MM.1S (cell line): ENCODE measurements at regions not wholly inside any gene's neighbourhood (a gene's known extent, or its start where the extent isn't known, plus 50 kb on each side); places are given as distances from the start of the nearest gene placed in this dataset.

Source experiments
- DNase-seq: peaks from one replicate; pipeline ENCODE4 v3.0.0-alpha.2; 2015
- H2AFZ ChIP-seq: fragments of 300-600 bp; sonication (generic); 2 replicates; pipeline ENCODE4 v1.6.0; 2016; ENCODE audit warnings: antibody characterized with exemption, low read length
- H3F3A ChIP-seq: fragments of 300-600 bp; sonication (generic); 2 replicates; pipeline ENCODE4 v1.6.1; 2016; ENCODE audit warnings: mild to moderate bottlenecking, antibody characterized with exemption, low read length, moderate library complexity, mixed read lengths; ENCODE audit not compliant: insufficient read depth
- H3K27ac ChIP-seq: fragments of 300-600 bp; sonication (generic); 2 replicates; pipeline ENCODE4 v1.5.1; 2016; ENCODE audit warnings: mild to moderate bottlenecking, low read length
- H3K27me3 ChIP-seq: fragments of 300-600 bp; sonication (generic); replicated peaks from 2 replicates; pipeline ENCODE4 v1.6.0; 2016; ENCODE audit warnings: low read length; ENCODE audit not compliant: insufficient read depth
- H3K36me3 ChIP-seq: fragments of 300-600 bp; sonication (generic); replicated peaks from 2 replicates; pipeline ENCODE4 v1.6.1; 2016; ENCODE audit warnings: mild to moderate bottlenecking, low read length, mixed read lengths; ENCODE audit not compliant: insufficient read depth
- H3K4me1 ChIP-seq: fragments of 300-600 bp; sonication (generic); 2 replicates; pipeline ENCODE4 v1.6.1; 2016; ENCODE audit warnings: low read length, mixed read lengths
- H3K4me2 ChIP-seq: fragments of 300-600 bp; sonication (generic); 2 replicates; pipeline ENCODE4 v1.6.0; 2016; ENCODE audit warnings: low read depth, low read length
- H3K4me3 ChIP-seq: fragments of 300-600 bp; sonication (generic); 2 replicates; pipeline ENCODE4 v1.5.1; 2016; ENCODE audit warnings: low read length, mixed read lengths
- H3K79me2 ChIP-seq: fragments of 300-600 bp; sonication (generic); 2 replicates; pipeline ENCODE4 v1.6.1; 2016; ENCODE audit warnings: mixed run types, low read length, mixed read lengths
- H3K9ac ChIP-seq: fragments of 300-600 bp; sonication (generic); 2 replicates; pipeline ENCODE4 v1.6.1; 2016; ENCODE audit warnings: low read length, mixed read lengths
- H3K9me2 ChIP-seq: fragments of 300-600 bp; sonication (generic); replicated peaks from 2 replicates; pipeline ENCODE4 v1.6.1; 2016; ENCODE audit warnings: mild to moderate bottlenecking, low read length, mixed read lengths; ENCODE audit not compliant: insufficient read depth
- H3K9me3 ChIP-seq: fragments of 300-600 bp; sonication (generic); replicated peaks from 2 replicates; pipeline ENCODE4 v1.6.1; 2016; ENCODE audit warnings: mild to moderate bottlenecking, low read length, mixed read lengths; ENCODE audit not compliant: insufficient read depth
- H4K20me1 ChIP-seq: fragments of 300-600 bp; sonication (generic); 2 replicates; pipeline ENCODE4 v1.6.1; 2016; ENCODE audit warnings: mild to moderate bottlenecking, low read length, moderate library complexity, mixed read lengths; ENCODE audit not compliant: insufficient read depth
- EZH2 ChIP-seq: fragments of 300-600 bp; sonication (generic); optimal IDR thresholded peaks from 2 replicates; pipeline ENCODE3; 2017; ENCODE audit warnings: low read depth, mild to moderate bottlenecking, antibody characterized with exemption, low read length, mixed read lengths
- EZH2phosphoT487 ChIP-seq: fragments of 300-600 bp; sonication (generic); IDR thresholded peaks from 2 replicates; pipeline ENCODE4 v1.6.1; 2018; ENCODE audit warnings: antibody characterized with exemption, low read length
- TF ChIP-seq, protein P1 (sequence below): fragments of 300-600 bp; sonication (generic); IDR thresholded peaks from 2 replicates; pipeline ENCODE4 v1.5.1; 2016; ENCODE audit warnings: antibody characterized with exemption, low read length, mixed read lengths

DNA sequence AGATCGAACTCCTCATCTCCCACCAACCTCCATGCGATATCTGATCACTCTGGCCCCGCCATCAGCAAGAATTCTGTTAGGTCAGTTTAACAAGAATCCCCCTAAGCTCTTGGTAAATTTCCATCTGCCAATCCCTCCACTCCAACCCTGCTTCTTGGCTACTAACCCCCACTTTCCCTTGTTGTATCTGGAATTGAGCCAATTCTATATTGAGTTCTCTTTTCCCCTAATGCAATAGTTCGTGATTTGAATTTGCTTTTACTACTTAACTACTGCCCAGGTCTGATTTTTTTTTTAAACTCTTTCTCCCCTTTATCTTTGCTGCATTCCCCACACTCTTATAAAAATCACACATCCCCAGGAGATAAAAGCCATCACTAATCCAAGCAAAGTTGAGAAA is 159.3 kb upstream of the STK17B start:
- no peak overlapping the region for H3K4me2 ChIP-seq
- no peaks in the 10 kb centered on the region for H3K79me2 ChIP-seq
- TF ChIP-seq, protein P1, sequence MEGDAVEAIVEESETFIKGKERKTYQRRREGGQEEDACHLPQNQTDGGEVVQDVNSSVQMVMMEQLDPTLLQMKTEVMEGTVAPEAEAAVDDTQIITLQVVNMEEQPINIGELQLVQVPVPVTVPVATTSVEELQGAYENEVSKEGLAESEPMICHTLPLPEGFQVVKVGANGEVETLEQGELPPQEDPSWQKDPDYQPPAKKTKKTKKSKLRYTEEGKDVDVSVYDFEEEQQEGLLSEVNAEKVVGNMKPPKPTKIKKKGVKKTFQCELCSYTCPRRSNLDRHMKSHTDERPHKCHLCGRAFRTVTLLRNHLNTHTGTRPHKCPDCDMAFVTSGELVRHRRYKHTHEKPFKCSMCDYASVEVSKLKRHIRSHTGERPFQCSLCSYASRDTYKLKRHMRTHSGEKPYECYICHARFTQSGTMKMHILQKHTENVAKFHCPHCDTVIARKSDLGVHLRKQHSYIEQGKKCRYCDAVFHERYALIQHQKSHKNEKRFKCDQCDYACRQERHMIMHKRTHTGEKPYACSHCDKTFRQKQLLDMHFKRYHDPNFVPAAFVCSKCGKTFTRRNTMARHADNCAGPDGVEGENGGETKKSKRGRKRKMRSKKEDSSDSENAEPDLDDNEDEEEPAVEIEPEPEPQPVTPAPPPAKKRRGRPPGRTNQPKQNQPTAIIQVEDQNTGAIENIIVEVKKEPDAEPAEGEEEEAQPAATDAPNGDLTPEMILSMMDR, result no peak
- TF ChIP-seq EZH2, result no peak
- no peak for TF ChIP-seq EZH2phosphoT487
- no peaks in the 10 kb centered on the region for H3K27me3 ChIP-seq
- no peaks in the 10 kb centered on the region for H3F3A ChIP-seq
- H3K36me3 ChIP-seq, result no peaks in the 10 kb centered on the region
- no peak overlapping the region for H3K9ac ChIP-seq
- H3K9me2 ChIP-seq, result no peaks in the 10 kb centered on the region
- no peaks in the 10 kb centered on the region for H4K20me1 ChIP-seq
- no peak overlapping the region for H2AFZ ChIP-seq
- no peaks in the 10 kb centered on the region for H3K4me1 ChIP-seq
- H3K4me3 ChIP-seq, result no peak overlapping the region
- DNase-seq, result no peak
- H3K9me3 ChIP-seq, result no peaks in the 10 kb centered on the region
- H3K27ac ChIP-seq, result no peak overlapping the region

DNA sequence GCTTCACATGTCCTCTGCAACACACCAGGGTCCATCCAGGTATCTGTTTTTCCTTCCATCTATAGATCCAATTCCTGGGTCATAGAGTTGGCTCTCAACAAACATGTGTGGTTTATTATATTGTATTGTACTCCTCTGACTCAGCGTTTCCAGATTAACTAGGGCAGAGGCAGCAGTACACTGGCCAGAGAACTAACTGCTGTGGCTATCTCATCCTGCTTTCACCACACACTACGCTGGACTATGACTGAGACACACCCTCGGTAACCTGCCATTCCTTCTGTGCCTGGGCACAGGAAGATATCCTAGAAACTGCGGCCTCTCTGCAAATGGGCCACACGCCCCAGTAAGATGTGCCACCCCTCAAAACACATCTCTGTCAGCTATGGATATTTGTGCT is 159.8 kb upstream of the STK17B start:
- no peak overlapping the region for H3K4me3 ChIP-seq
- H4K20me1 ChIP-seq, result no peaks in the 10 kb centered on the region
- no peaks in the 10 kb centered on the region for H3K9me2 ChIP-seq
- no peak overlapping the region for H3K27ac ChIP-seq
- TF ChIP-seq, protein P1, result no peak
- TF ChIP-seq EZH2phosphoT487 (no peak), EZH2 (no peak)
- H3K79me2 ChIP-seq, result no peaks in the 10 kb centered on the region
- H3K9me3 ChIP-seq, result no peaks in the 10 kb centered on the region
- no peak for DNase-seq
- H3F3A ChIP-seq, result no peaks in the 10 kb centered on the region
- no peak overlapping the region for H2AFZ ChIP-seq
- H3K4me1 ChIP-seq, result 0 out of 2 replicates have a peak, but pooled peaks cover 2% of the 10 kb centered on the region
- H3K4me2 ChIP-seq, result no peak overlapping the region
- H3K36me3 ChIP-seq, result no peaks in the 10 kb centered on the region
- no peak overlapping the region for H3K9ac ChIP-seq
- no peaks in the 10 kb centered on the region for H3K27me3 ChIP-seq

GRCh38 chr2:196331851-196332250 is 160.5 kb upstream of the STK17B start:
- Histone ChIP-seq H3K27me3 (no peaks in the 10 kb centered on the region), H3K27ac (no peak overlapping the region), H3K9me2 (no peaks in the 10 kb centered on the region), H3F3A (no peaks in the 10 kb centered on the region), H3K4me3 (no peak overlapping the region), H3K36me3 (no peaks in the 10 kb centered on the region), H3K9ac (no peak overlapping the region), H2AFZ (no peak overlapping the region), H3K9me3 (no peaks in the 10 kb centered on the region), H3K4me2 (no peak overlapping the region), H3K79me2 (no peaks in the 10 kb centered on the region), H3K4me1 (peaks cover 9% of the 10 kb centered on the region), H4K20me1 (no peaks in the 10 kb centered on the region)
- TF ChIP-seq, protein P1, result no peak
- TF ChIP-seq EZH2phosphoT487, result no peak
- TF ChIP-seq EZH2, result no peak
- no peak for DNase-seq
